Skeletal muscle satellite cell (primary cell): ENCODE measurements at regions not wholly inside any gene's neighbourhood (a gene's known extent, or its start where the extent isn't known, plus 50 kb on each side); places are given as distances from the start of the nearest gene placed in this dataset.

Source experiments
- H3K27me3 ChIP-seq: 2 replicates; pipeline ENCODE4 v1.7.0; 2013; ENCODE audit warnings: low read length; ENCODE audit not compliant: control insufficient read depth, insufficient read depth
- H3K36me3 ChIP-seq: 2 replicates; pipeline ENCODE4 v1.7.0; 2013; ENCODE audit warnings: mild to moderate bottlenecking, control low read depth, low read length; ENCODE audit not compliant: insufficient read depth
- H3K4me1 ChIP-seq: 2 replicates; pipeline ENCODE4 v1.7.0; 2013; ENCODE audit warnings: low read length; ENCODE audit not compliant: control insufficient read depth, insufficient read depth
- H3K4me2 ChIP-seq: 2 replicates; pipeline ENCODE4 v1.7.0; 2013; ENCODE audit warnings: mild to moderate bottlenecking, low read length
- H3K4me3 ChIP-seq: 2 replicates; pipeline ENCODE4 v1.7.0; 2013; ENCODE audit warnings: low read length
- H3K9ac ChIP-seq: 2 replicates; pipeline ENCODE4 v1.7.0; 2013; ENCODE audit warnings: mild to moderate bottlenecking, low read depth, low read length, moderate library complexity
- H3K9me3 ChIP-seq: replicated peaks from 2 replicates; pipeline ENCODE4 v1.7.0; 2013; ENCODE audit warnings: mild to moderate bottlenecking, control low read depth, low read length

- no peak overlapping the region for H3K9ac ChIP-seq
- H3K4me2 ChIP-seq: no peak overlapping the region
- H3K27me3 ChIP-seq: peaks cover 5% of the 10 kb centered on the region
- no peaks in the 10 kb centered on the region for H3K36me3 ChIP-seq
- no peak overlapping the region for H3K4me3 ChIP-seq
- H3K4me1 ChIP-seq: peaks cover 8% of the 10 kb centered on the region
- no peaks in the 10 kb centered on the region for H3K9me3 ChIP-seq
Observed at GRCh38 chr9:95756986-95757385, 118.5 kb upstream of the ERCC6L2 start.

GRCh38 chr9:95756101-95756500 lies 119.4 kb upstream of the ERCC6L2 start:
- Histone ChIP-seq H3K4me2 (no peak overlapping the region), H3K27me3 (peaks cover 6% of the 10 kb centered on the region), H3K4me1 (peaks cover 8% of the 10 kb centered on the region), H3K36me3 (no peaks in the 10 kb centered on the region), H3K9me3 (no peaks in the 10 kb centered on the region), H3K9ac (no peak overlapping the region), H3K4me3 (no peak overlapping the region)

- no peak overlapping the region for H3K4me2 ChIP-seq
- H3K9ac ChIP-seq: no peak overlapping the region
- no peaks in the 10 kb centered on the region for H3K36me3 ChIP-seq
- H3K9me3 ChIP-seq: no peaks in the 10 kb centered on the region
- peaks cover 9% of the 10 kb centered on the region for H3K27me3 ChIP-seq
- no peak overlapping the region for H3K4me3 ChIP-seq
- peaks cover 8% of the 10 kb centered on the region for H3K4me1 ChIP-seq
Observed at GRCh38 chr9:95755421-95755730, 120.1 kb upstream of the ERCC6L2 start.

GRCh38 chr9:95754533-95755420 lies 120.7 kb upstream of the ERCC6L2 start:
- no peak overlapping the region for H3K4me3 ChIP-seq
- no peaks in the 10 kb centered on the region for H3K36me3 ChIP-seq
- peaks cover 8% of the 10 kb centered on the region for H3K4me1 ChIP-seq
- H3K4me2 ChIP-seq: no peak overlapping the region
- H3K9ac ChIP-seq: no peak overlapping the region
- no peaks in the 10 kb centered on the region for H3K9me3 ChIP-seq
- H3K27me3 ChIP-seq: peaks cover 9% of the 10 kb centered on the region

GRCh38 chr9:95753762-95754465 lies 121.6 kb upstream of the ERCC6L2 start:
- Histone ChIP-seq H3K9ac (no peak overlapping the region), H3K4me3 (no peak overlapping the region), H3K27me3 (peaks cover 13% of the 10 kb centered on the region), H3K4me2 (no peak overlapping the region), H3K36me3 (no peaks in the 10 kb centered on the region), H3K9me3 (no peaks in the 10 kb centered on the region), H3K4me1 (peaks cover 8% of the 10 kb centered on the region)

GRCh38 chr9:95752129-95752731 lies 123.3 kb upstream of the ERCC6L2 start:
- H3K9ac ChIP-seq: no peak overlapping the region
- H3K36me3 ChIP-seq: no peaks in the 10 kb centered on the region

GRCh38 chr9:95751520-95751790 lies 124.0 kb upstream of the ERCC6L2 start:
- Histone ChIP-seq H3K4me1 (no peaks in the 10 kb centered on the region), H3K27me3 (peaks cover 21% of the 10 kb centered on the region), H3K36me3 (no peaks in the 10 kb centered on the region), H3K9me3 (no peaks in the 10 kb centered on the region), H3K4me2 (no peak overlapping the region), H3K9ac (no peak overlapping the region), H3K4me3 (no peak overlapping the region)

More at GRCh38 chr9:95752129-95752731, 123.3 kb upstream of the ERCC6L2 start:
- H3K9me3 ChIP-seq: no peaks in the 10 kb centered on the region
- no peak overlapping the region for H3K4me3 ChIP-seq
- peaks cover 7% of the 10 kb centered on the region for H3K4me1 ChIP-seq
- H3K27me3 ChIP-seq: peaks cover 21% of the 10 kb centered on the region
- no peak overlapping the region for H3K4me2 ChIP-seq

- Histone ChIP-seq H3K9me3 (no peaks in the 10 kb centered on the region), H3K27me3 (peaks cover 21% of the 10 kb centered on the region), H3K36me3 (no peaks in the 10 kb centered on the region), H3K4me1 (no peaks in the 10 kb centered on the region), H3K4me2 (no peak overlapping the region), H3K4me3 (no peak overlapping the region), H3K9ac (no peak overlapping the region)
Observed at GRCh38 chr9:95750725-95751519, 124.6 kb upstream of the ERCC6L2 start.

GRCh38 chr9:95749493-95749892 lies 126.0 kb upstream of the ERCC6L2 start:
- H3K9me3 ChIP-seq: no peaks in the 10 kb centered on the region
- no peak overlapping the region for H3K4me2 ChIP-seq
- no peak overlapping the region for H3K4me3 ChIP-seq
- H3K9ac ChIP-seq: no peak overlapping the region
- H3K27me3 ChIP-seq: peaks cover 21% of the 10 kb centered on the region
- H3K4me1 ChIP-seq: no peaks in the 10 kb centered on the region
- no peaks in the 10 kb centered on the region for H3K36me3 ChIP-seq

GRCh38 chr9:95746408-95747180 lies 128.9 kb upstream of the ERCC6L2 start:
- Histone ChIP-seq H3K4me2 (no peak overlapping the region), H3K4me1 (no peaks in the 10 kb centered on the region), H3K9me3 (no peaks in the 10 kb centered on the region), H3K9ac (no peak overlapping the region), H3K27me3 (peaks cover 19% of the 10 kb centered on the region), H3K36me3 (no peaks in the 10 kb centered on the region), H3K4me3 (no peak overlapping the region)

GRCh38 chr9:95742821-95743220 lies 132.7 kb upstream of the ERCC6L2 start:
- Histone ChIP-seq H3K9ac (no peak overlapping the region), H3K4me3 (no peak overlapping the region), H3K27me3 (peaks cover 14% of the 10 kb centered on the region), H3K9me3 (no peaks in the 10 kb centered on the region), H3K4me2 (no peak overlapping the region), H3K4me1 (no peaks in the 10 kb centered on the region), H3K36me3 (no peaks in the 10 kb centered on the region)
